ENCODE measurements at regions not wholly inside any gene's neighbourhood (a gene's known extent, or its start where the extent isn't known, plus 50 kb on each side); places are given as distances from the start of the nearest gene placed in this dataset.

GRCh38 chr1:192489748-192490147, 85.8 kb upstream of the RGS1 start:
- intact Hi-C loops (cut with micrococcal nuclease) = no loop called here
- no peak for TF ChIP-seq CTCF (IDR thresholded peaks at IDR 0.05)

DNA sequence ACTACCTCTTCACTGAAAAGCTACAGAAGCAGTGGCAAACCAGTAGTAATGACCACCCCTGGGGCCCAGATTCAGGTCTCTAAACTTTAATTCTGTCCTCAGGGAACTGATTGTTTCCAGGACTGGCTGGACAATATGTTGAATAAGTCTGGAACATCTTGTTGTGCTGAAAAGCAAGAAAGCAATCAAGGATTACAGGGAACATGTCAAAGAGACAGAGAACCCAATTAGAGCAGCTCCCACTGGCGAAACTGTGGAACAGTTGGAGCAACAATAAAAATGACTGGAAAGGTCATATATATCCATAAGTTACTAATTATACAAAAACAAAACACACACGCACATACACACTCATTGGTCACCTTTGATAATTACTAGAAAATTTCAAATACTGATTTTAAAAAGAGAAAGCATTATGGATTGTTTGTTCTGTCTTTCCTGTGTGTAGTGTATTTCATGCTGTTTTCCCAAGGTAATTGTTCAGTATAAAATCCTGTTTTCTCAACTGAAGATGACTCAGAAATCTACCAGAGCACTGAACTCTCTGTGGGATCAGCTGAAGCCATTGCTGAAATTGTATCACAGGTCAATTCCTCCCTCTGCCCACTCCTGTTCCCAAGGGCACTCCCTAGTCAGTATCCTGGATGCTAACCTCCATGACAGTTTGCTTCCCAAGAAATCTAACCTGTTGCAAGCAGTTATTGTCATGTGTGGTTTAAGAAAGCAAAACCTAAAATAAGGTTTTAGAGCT, 83.6 kb upstream of the RGS1 start:
- no peak overlapping the region for H3K4me3 Mint-ChIP-seq
- TF ChIP-seq CTCF (IDR thresholded peaks at IDR 0.05) = no peak
- H3K27ac ChIP-seq (ENCODE audit: low read depth in 1 of 2, low read length in 2 of 2) = no peak overlapping the region
- no peaks in the 10 kb centered on the region for H3K9me3 ChIP-seq (replicated peaks in 1 of 2; ENCODE audit: control insufficient read depth in 1 of 2, insufficient read depth in 1 of 2, low read length in 2 of 2)
- no peaks in the 10 kb centered on the region for H3K27me3 Mint-ChIP-seq (ENCODE audit: low read depth in 3 of 3)
- no peak overlapping the region for H3K27ac Mint-ChIP-seq
- no peak overlapping the region for H3K4me2 ChIP-seq (replicated peaks; ENCODE audit: extremely low read depth, low read length, poor library complexity, severe bottlenecking)
- no peaks in the 10 kb centered on the region for H3K36me3 ChIP-seq (replicated peaks in 1 of 2; ENCODE audit: control insufficient read depth in 1 of 2, insufficient read depth in 2 of 2, low read length in 2 of 2)
- no peaks in the 10 kb centered on the region for H4K20me1 ChIP-seq (ENCODE audit: insufficient read depth, low read length)
- H3K9me3 Mint-ChIP-seq = no peaks in the 10 kb centered on the region
- no peaks in the 10 kb centered on the region for H3K4me1 ChIP-seq (ENCODE audit: control insufficient read depth in 1 of 2, insufficient read depth in 2 of 2, low read length in 2 of 2)
- no peaks in the 10 kb centered on the region for H3K4me1 Mint-ChIP-seq
- WGBS (ENCODE audit: insufficient coverage) = no CpG with 5 or more reads among the region's 2 CpGs
- no peak for DNase-seq
- intact Hi-C loops (cut with micrococcal nuclease) = no loop called here
- H3K27me3 ChIP-seq (ENCODE audit: control insufficient read depth in 2 of 2, insufficient read depth in 2 of 2, low read length in 2 of 2) = no peaks in the 10 kb centered on the region
- no peak overlapping the region for H3K9ac ChIP-seq (ENCODE audit: insufficient read depth, low read length, poor library complexity, severe bottlenecking)
- no peak overlapping the region for H2AFZ ChIP-seq (ENCODE audit: insufficient read depth, low read depth, low read length, poor library complexity, severe bottlenecking)
- H3K4me3 ChIP-seq (replicated peaks in 1 of 3; ENCODE audit: low read depth in 2 of 3, low read length in 3 of 3) = no peak overlapping the region
- H3K79me2 ChIP-seq (ENCODE audit: insufficient read depth, low read length) = no peaks in the 10 kb centered on the region
- H3K36me3 Mint-ChIP-seq = no peaks in the 10 kb centered on the region

More at GRCh38 chr1:192489748-192490147, 85.8 kb upstream of the RGS1 start:
- Histone ChIP-seq H3K4me3 (replicated peaks in 1 of 3; ENCODE audit: low read depth in 2 of 3, low read length in 3 of 3) (no peak overlapping the region), H2AFZ (ENCODE audit: insufficient read depth, low read depth, low read length, poor library complexity, severe bottlenecking) (no peak overlapping the region), H3K27ac (ENCODE audit: low read depth in 1 of 2, low read length in 2 of 2) (no peak overlapping the region), H3K9ac (ENCODE audit: insufficient read depth, low read length, poor library complexity, severe bottlenecking) (no peak overlapping the region), H4K20me1 (ENCODE audit: insufficient read depth, low read length) (no peaks in the 10 kb centered on the region), H3K4me2 (replicated peaks; ENCODE audit: extremely low read depth, low read length, poor library complexity, severe bottlenecking) (no peak overlapping the region), H3K79me2 (ENCODE audit: insufficient read depth, low read length) (no peaks in the 10 kb centered on the region), H3K36me3 (replicated peaks in 1 of 2; ENCODE audit: control insufficient read depth in 1 of 2, insufficient read depth in 2 of 2, low read length in 2 of 2) (no peaks in the 10 kb centered on the region), H3K9me3 (replicated peaks in 1 of 2; ENCODE audit: control insufficient read depth in 1 of 2, insufficient read depth in 1 of 2, low read length in 2 of 2) (no peaks in the 10 kb centered on the region), H3K4me1 (ENCODE audit: control insufficient read depth in 1 of 2, insufficient read depth in 2 of 2, low read length in 2 of 2) (no peaks in the 10 kb centered on the region), H3K27me3 (ENCODE audit: control insufficient read depth in 2 of 2, insufficient read depth in 2 of 2, low read length in 2 of 2) (no peaks in the 10 kb centered on the region)
- H3K4me3 Mint-ChIP-seq = no peak overlapping the region
- no peaks in the 10 kb centered on the region for H3K27me3 Mint-ChIP-seq (ENCODE audit: low read depth in 3 of 3)
- H3K27ac Mint-ChIP-seq = peak overlapping the region in 1 of 7 donors; percentile 62
- H3K4me1 Mint-ChIP-seq = no peaks in the 10 kb centered on the region
- peak; percentile 15 to 74 (median 56) for DNase-seq
- no peaks in the 10 kb centered on the region for H3K36me3 Mint-ChIP-seq
- no CpG with 5 or more reads among the region's 2 CpGs for WGBS (ENCODE audit: insufficient coverage)
- no peaks in the 10 kb centered on the region for H3K9me3 Mint-ChIP-seq

Data from CD14-positive monocyte (primary cell).